EH (cell line): ENCODE measurements at regions not wholly inside any gene's neighbourhood (a gene's known extent, or its start where the extent isn't known, plus 50 kb on each side); places are given as distances from the start of the nearest gene placed in this dataset.
"Not testable (repeated sequence)": the region's sequence is repeated elsewhere in the genome, so short reads cannot be mapped to it uniquely, and the experiment has no call there.

Source experiments
- DNase-seq: peaks from one replicate; pipeline ENCODE4 v3.0.0-alpha.2; 2015; ENCODE audit warnings: low read depth

- no peak for DNase-seq
Measured at GRCh38 chr5:155711882-155712281, 615.1 kb upstream of the SGCD start.

GRCh38 chr5:155714435-155714834 is 612.5 kb upstream of the SGCD start:
- not testable (repeated sequence) for DNase-seq

GRCh38 chr5:155726267-155726666 is 600.7 kb upstream of the SGCD start:
- DNase-seq = peak; percentile 4

GRCh38 chr5:155727512-155728145 is 599.3 kb upstream of the SGCD start:
- DNase-seq = no peak

GRCh38 chr5:155728146-155728856 is 598.7 kb upstream of the SGCD start:
- peak; percentile 18 for DNase-seq

- no peak for DNase-seq
Measured at GRCh38 chr5:155728857-155729683, 597.9 kb upstream of the SGCD start.

GRCh38 chr5:155729684-155730059 is 597.3 kb upstream of the SGCD start:
- no peak for DNase-seq

GRCh38 chr5:155732587-155733376 is 594.2 kb upstream of the SGCD start:
- DNase-seq = no peak

- DNase-seq = no peak
Measured at GRCh38 chr5:155733935-155734334, 593.0 kb upstream of the SGCD start.

GRCh38 chr5:155735388-155735787 is 591.6 kb upstream of the SGCD start:
- no peak for DNase-seq

- DNase-seq = no peak
Measured at GRCh38 chr5:155738616-155739015, 588.3 kb upstream of the SGCD start.

- DNase-seq = no peak
Measured at GRCh38 chr5:155746367-155747038, 580.5 kb upstream of the SGCD start.

- DNase-seq = no peak
Measured at GRCh38 chr5:155750101-155750500, 576.9 kb upstream of the SGCD start.

- no peak for DNase-seq
Measured at GRCh38 chr5:155750571-155750970, 576.4 kb upstream of the SGCD start.

GRCh38 chr5:155753943-155754581 is 572.9 kb upstream of the SGCD start:
- no peak for DNase-seq

- DNase-seq = no peak
Measured at GRCh38 chr5:155759252-155759651, 567.7 kb upstream of the SGCD start.

GRCh38 chr5:155759984-155760383 is 567.0 kb upstream of the SGCD start:
- DNase-seq = no peak

GRCh38 chr5:155761502-155761901 is 565.5 kb upstream of the SGCD start:
- DNase-seq = no peak

- DNase-seq = no peak
Measured at GRCh38 chr5:155765715-155766114, 561.2 kb upstream of the SGCD start.

GRCh38 chr5:155767470-155767869 is 559.5 kb upstream of the SGCD start:
- DNase-seq = no peak

- no peak for DNase-seq
Measured at GRCh38 chr5:155768332-155768731, 558.6 kb upstream of the SGCD start.
